CD14-positive monocyte (primary cell): ENCODE measurements at regions not wholly inside any gene's neighbourhood (a gene's known extent, or its start where the extent isn't known, plus 50 kb on each side); places are given as distances from the start of the nearest gene placed in this dataset.

Experiments
- DNase-seq, 3 donors: peaks; one replicate each; pipeline ENCODE4 v3.0.0-alpha.2; 2011 to 2022
- H2AFZ ChIP-seq: 2 replicates; pipeline ENCODE4 v1.6.0; 2012; ENCODE audit warnings: mild to moderate bottlenecking, low read depth, low read length, inconsistent platforms; ENCODE audit not compliant: insufficient read depth, poor library complexity, severe bottlenecking
- H3K27ac ChIP-seq, 2 donors: 1 replicate in 1 of 2; 2 replicates in 1 of 2; pipeline ENCODE4 v1.5.1; 2012 to 2013; ENCODE audit warnings: low read length in 2 of 2, control low read depth in 1 of 2, inconsistent platforms in 1 of 2, low read depth in 1 of 2, mild to moderate bottlenecking in 1 of 2
- H3K27me3 ChIP-seq, 2 donors: one replicate each; pipeline versions ENCODE4 v1.6.0 to v1.6.1; 2011 to 2013; ENCODE audit warnings: low read length in 2 of 2; ENCODE audit not compliant: control insufficient read depth in 2 of 2, insufficient read depth in 2 of 2
- H3K36me3 ChIP-seq, 2 donors: replicated peaks in 1 of 2; 1 replicate in 1 of 2; 2 replicates in 1 of 2; pipeline versions ENCODE4 v1.5.1 to v1.6.1; 2012 to 2013; ENCODE audit warnings: low read length in 2 of 2, control low read depth in 1 of 2, inconsistent platforms in 1 of 2, mild to moderate bottlenecking in 1 of 2; ENCODE audit not compliant: insufficient read depth in 2 of 2, control insufficient read depth in 1 of 2
- H3K4me1 ChIP-seq, 2 donors: 1 replicate in 1 of 2; 2 replicates in 1 of 2; pipeline versions ENCODE4 v1.5.1 to v1.6.1; 2012 to 2013; ENCODE audit warnings: low read length in 2 of 2, control low read depth in 1 of 2, inconsistent platforms in 1 of 2, mild to moderate bottlenecking in 1 of 2, moderate library complexity in 1 of 2; ENCODE audit not compliant: insufficient read depth in 2 of 2, control insufficient read depth in 1 of 2
- H3K4me2 ChIP-seq: replicated peaks from 2 replicates; pipeline ENCODE3; 2012; ENCODE audit warnings: low read length, moderate library complexity, mild to moderate bottlenecking; ENCODE audit not compliant: poor library complexity, severe bottlenecking; ENCODE audit errors: extremely low read depth
- H3K4me3 ChIP-seq, 3 experiments: fragments of 200-600 bp in 1 of 3; sonication (generic) in 1 of 3; replicated peaks in 1 of 3; 1 replicate in 2 of 3; 2 replicates in 1 of 3; pipeline ENCODE4 v1.5.1; 2011 to 2013; ENCODE audit warnings: low read length in 3 of 3, mild to moderate bottlenecking in 3 of 3, control low read depth in 2 of 3, low read depth in 2 of 3, inconsistent platforms in 1 of 3, moderate library complexity in 1 of 3
- H3K79me2 ChIP-seq: 2 replicates; pipeline ENCODE4 v1.6.0; 2012; ENCODE audit warnings: mild to moderate bottlenecking, control low read depth, inconsistent platforms, low read length, moderate library complexity; ENCODE audit not compliant: insufficient read depth
- H3K9ac ChIP-seq: 2 replicates; pipeline ENCODE4 v1.6.0; 2017; ENCODE audit warnings: low read length, mild to moderate bottlenecking; ENCODE audit not compliant: insufficient read depth, poor library complexity, severe bottlenecking
- H3K9me3 ChIP-seq, 2 donors: replicated peaks in 1 of 2; 1 replicate in 1 of 2; 2 replicates in 1 of 2; pipeline versions ENCODE4 v1.5.1 to v1.6.1; 2012 to 2013; ENCODE audit warnings: low read length in 2 of 2, control low read depth in 1 of 2; ENCODE audit not compliant: control insufficient read depth in 1 of 2, insufficient read depth in 1 of 2
- H4K20me1 ChIP-seq: 2 replicates; pipeline ENCODE4 v1.6.0; 2012; ENCODE audit warnings: mild to moderate bottlenecking, low read length, control low read depth, moderate library complexity; ENCODE audit not compliant: insufficient read depth
- H3K27ac Mint-ChIP-seq, 7 donors: one replicate each; pipeline ENCODE4 v1.8.0; 2020; ENCODE audit warnings: mild to moderate bottlenecking in 7 of 7, mixed read lengths in 7 of 7, moderate library complexity in 6 of 7, inconsistent platforms in 2 of 7
- H3K27me3 Mint-ChIP-seq, 3 donors: one replicate each; pipeline ENCODE4 v1.8.0; 2021 to 2022; ENCODE audit warnings: low read depth in 3 of 3, mild to moderate bottlenecking in 3 of 3, mixed read lengths in 3 of 3, moderate library complexity in 3 of 3, inconsistent platforms in 1 of 3
- H3K36me3 Mint-ChIP-seq, 2 donors: one replicate each; pipeline ENCODE4 v1.8.0; 2020; ENCODE audit warnings: mixed read lengths in 2 of 2, inconsistent platforms in 1 of 2, mild to moderate bottlenecking in 1 of 2
- H3K4me1 Mint-ChIP-seq: one replicate; pipeline ENCODE4 v1.8.0; 2020; ENCODE audit warnings: mild to moderate bottlenecking, mixed read lengths
- H3K4me3 Mint-ChIP-seq, 2 donors: one replicate each; pipeline ENCODE4 v1.8.0; 2020; ENCODE audit warnings: mild to moderate bottlenecking in 2 of 2, mixed read lengths in 2 of 2, moderate library complexity in 1 of 2
- H3K9me3 Mint-ChIP-seq, 7 donors: one replicate each; pipeline ENCODE4 v1.8.0; 2020 to 2022; ENCODE audit warnings: mixed read lengths in 7 of 7, mild to moderate bottlenecking in 6 of 7, moderate library complexity in 6 of 7, inconsistent platforms in 2 of 7
- WGBS: methylation state at CpG from one replicate; pipeline ENCODE4 v1.1.5; 2013; ENCODE audit warnings: missing lambda C conversion rate; ENCODE audit not compliant: insufficient coverage; 5-methylcytosine and 5-hydroxymethylcytosine counted together
- intact Hi-C, 2 donors: fragments of 100-400 bp; cut with micrococcal nuclease; formaldehyde crosslinking; loops; one replicate each; pipeline versions ENCODE4 v1.15.0 to v1.15.1; 2023
- TF ChIP-seq, protein P1 (sequence below): fragments of 200-600 bp; IDR thresholded peaks from one replicate; pipeline ENCODE4 v1.8.0; 2022; ENCODE audit warnings: antibody characterized with exemption, mild to moderate bottlenecking

DNA sequence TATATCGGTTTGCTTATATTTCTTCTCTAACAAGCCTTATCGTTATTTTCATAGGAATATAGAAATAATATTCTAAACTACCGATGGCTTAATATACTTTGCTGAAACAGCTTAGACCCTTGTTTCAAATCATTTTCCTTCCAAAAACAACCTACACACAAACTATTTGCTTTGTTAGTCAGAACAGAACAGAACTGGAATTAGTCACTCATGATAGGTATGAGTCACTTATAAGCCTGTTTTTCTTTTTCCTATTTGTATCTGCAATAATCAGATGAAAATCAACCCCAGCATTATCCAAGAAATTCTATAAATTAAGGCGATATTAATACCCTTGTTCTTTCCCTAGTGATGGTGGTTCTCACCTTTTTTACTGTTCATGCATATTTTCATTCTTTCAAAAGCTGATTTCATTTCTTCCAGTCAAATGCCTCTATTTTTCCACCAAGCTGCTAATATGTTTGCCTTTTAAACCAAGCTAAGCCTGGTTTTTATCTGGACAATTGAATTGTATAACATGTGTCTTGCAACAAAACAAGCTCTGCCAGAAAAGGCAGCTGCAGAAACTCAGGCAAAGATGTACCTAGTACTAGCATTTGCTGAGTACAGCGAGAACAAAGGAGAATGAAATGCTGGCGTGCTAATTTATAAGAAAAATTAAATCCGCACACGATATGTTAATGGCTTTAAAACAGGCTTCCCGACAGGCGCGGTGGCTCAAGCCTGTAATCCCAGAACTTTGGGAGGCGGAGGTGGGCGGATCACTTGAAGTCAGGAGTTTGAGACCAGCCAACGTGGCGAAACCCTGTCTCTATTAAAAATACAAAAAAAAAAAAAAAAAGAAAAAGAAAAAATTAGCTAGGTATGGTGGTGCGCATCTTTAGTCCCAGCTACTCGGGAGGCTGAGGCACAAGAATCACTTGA lies 1418.2 kb downstream of the AACS start:
- H3K27me3 Mint-ChIP-seq: no peaks in the 10 kb centered on the region
- DNase-seq: no peak
- Histone ChIP-seq H3K27me3 (no peaks in the 10 kb centered on the region), H4K20me1 (no peaks in the 10 kb centered on the region), H3K36me3 (no peaks in the 10 kb centered on the region), H2AFZ (no peak overlapping the region), H3K4me3 (no peak overlapping the region), H3K4me1 (no peaks in the 10 kb centered on the region), H3K4me2 (no peak overlapping the region), H3K9me3 (peaks cover 7 to 31% of the 10 kb centered on the region in 2 donors), H3K79me2 (no peaks in the 10 kb centered on the region), H3K9ac (no peak overlapping the region), H3K27ac (no peak overlapping the region)
- WGBS: 95% methylated on average over 7 of the region's 17 CpGs
- intact Hi-C loops: no loop called here
- H3K9me3 Mint-ChIP-seq: peaks cover 0 to 16% (median 6%) of the 10 kb centered on the region in 7 donors
- TF ChIP-seq, protein P1, sequence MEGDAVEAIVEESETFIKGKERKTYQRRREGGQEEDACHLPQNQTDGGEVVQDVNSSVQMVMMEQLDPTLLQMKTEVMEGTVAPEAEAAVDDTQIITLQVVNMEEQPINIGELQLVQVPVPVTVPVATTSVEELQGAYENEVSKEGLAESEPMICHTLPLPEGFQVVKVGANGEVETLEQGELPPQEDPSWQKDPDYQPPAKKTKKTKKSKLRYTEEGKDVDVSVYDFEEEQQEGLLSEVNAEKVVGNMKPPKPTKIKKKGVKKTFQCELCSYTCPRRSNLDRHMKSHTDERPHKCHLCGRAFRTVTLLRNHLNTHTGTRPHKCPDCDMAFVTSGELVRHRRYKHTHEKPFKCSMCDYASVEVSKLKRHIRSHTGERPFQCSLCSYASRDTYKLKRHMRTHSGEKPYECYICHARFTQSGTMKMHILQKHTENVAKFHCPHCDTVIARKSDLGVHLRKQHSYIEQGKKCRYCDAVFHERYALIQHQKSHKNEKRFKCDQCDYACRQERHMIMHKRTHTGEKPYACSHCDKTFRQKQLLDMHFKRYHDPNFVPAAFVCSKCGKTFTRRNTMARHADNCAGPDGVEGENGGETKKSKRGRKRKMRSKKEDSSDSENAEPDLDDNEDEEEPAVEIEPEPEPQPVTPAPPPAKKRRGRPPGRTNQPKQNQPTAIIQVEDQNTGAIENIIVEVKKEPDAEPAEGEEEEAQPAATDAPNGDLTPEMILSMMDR: no peak
- H3K27ac Mint-ChIP-seq: no peak overlapping the region
- no peaks in the 10 kb centered on the region for H3K36me3 Mint-ChIP-seq
- no peak overlapping the region for H3K4me3 Mint-ChIP-seq
- no peaks in the 10 kb centered on the region for H3K4me1 Mint-ChIP-seq

DNA sequence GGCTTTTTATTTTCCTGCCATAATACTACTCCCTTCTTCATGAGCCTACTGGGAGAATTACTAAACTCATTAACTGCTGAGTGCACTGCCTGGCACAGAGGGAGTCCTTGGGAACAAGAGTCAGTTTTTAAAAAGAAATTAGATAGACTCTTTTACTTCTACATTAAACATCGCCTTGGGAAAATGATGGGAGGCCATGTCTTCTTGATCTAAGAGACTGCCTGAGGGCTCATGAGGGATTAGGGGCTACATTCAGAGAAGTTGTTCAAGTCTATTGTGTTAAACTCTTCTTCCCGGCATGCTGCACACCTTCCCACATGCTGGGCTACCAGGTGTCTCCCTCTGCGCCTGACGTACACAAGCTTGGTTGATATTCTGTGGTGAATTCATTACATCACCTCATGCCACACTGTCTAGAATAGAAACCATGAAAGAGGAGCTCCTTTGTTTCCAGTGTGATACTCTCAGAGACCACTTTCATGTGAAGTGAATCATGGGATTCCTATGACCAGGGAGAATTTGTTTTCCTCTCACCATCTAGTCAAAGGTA lies 1422.3 kb downstream of the AACS start:
- Histone ChIP-seq H3K79me2 (no peaks in the 10 kb centered on the region), H3K36me3 (no peaks in the 10 kb centered on the region), H3K4me2 (no peak overlapping the region), H3K27me3 (no peaks in the 10 kb centered on the region), H3K9ac (no peak overlapping the region), H3K4me1 (no peaks in the 10 kb centered on the region), H4K20me1 (no peaks in the 10 kb centered on the region), H3K4me3 (no peak overlapping the region), H2AFZ (no peak overlapping the region), H3K27ac (no peak overlapping the region), H3K9me3 (peaks cover 5 to 20% of the 10 kb centered on the region in 2 donors)
- Mint-ChIP-seq H3K4me3 (no peak overlapping the region), H3K36me3 (no peaks in the 10 kb centered on the region), H3K4me1 (no peaks in the 10 kb centered on the region), H3K27me3 (no peaks in the 10 kb centered on the region), H3K9me3 (peaks cover 4 to 16% (median 6%) of the 10 kb centered on the region in 7 donors), H3K27ac (no peak overlapping the region)
- no peak for DNase-seq
- intact Hi-C loops: no loop called here
- TF ChIP-seq, protein P1: no peak
- WGBS: no CpG with 5 or more reads among the region's 4 CpGs
